ENCODE measurements at regions not wholly inside any gene's neighbourhood (a gene's known extent, or its start where the extent isn't known, plus 50 kb on each side); places are given as distances from the start of the nearest gene placed in this dataset.

GRCh38 chr22:26890870-26891269 is 233.5 kb downstream of the MIAT start:
- H3K4me3 ChIP-seq (ENCODE audit: extremely low read depth, insufficient read depth, low read length, poor library complexity, severe bottlenecking), result no peak overlapping the region
- H3K9me3 ChIP-seq (ENCODE audit: control insufficient read depth, low read length), result no peaks in the 10 kb centered on the region
- 72 to 77% methylated on average over 4 of the region's 5 CpGs for WGBS, 2 experiments (ENCODE audit: insufficient coverage in 2 of 2)
- H3K36me3 ChIP-seq (ENCODE audit: control insufficient read depth, insufficient read depth, low read length), result no peaks in the 10 kb centered on the region
- H3K27ac ChIP-seq (ENCODE audit: low read depth, low read length, severe bottlenecking), result no peak overlapping the region
- H3K4me1 ChIP-seq (ENCODE audit: control insufficient read depth, insufficient read depth, low read length, poor library complexity, severe bottlenecking), result peaks cover 52% of the 10 kb centered on the region

GRCh38 chr22:26891429-26891828 is 234.0 kb downstream of the MIAT start:
- Histone ChIP-seq H3K36me3 (ENCODE audit: control insufficient read depth, insufficient read depth, low read length) (no peaks in the 10 kb centered on the region), H3K4me3 (ENCODE audit: extremely low read depth, insufficient read depth, low read length, poor library complexity, severe bottlenecking) (no peak overlapping the region), H3K4me1 (ENCODE audit: control insufficient read depth, insufficient read depth, low read length, poor library complexity, severe bottlenecking) (peaks cover 50% of the 10 kb centered on the region), H3K27ac (ENCODE audit: low read depth, low read length, severe bottlenecking) (no peak overlapping the region), H3K9me3 (ENCODE audit: control insufficient read depth, low read length) (no peaks in the 10 kb centered on the region)
- WGBS, 2 experiments (ENCODE audit: insufficient coverage in 2 of 2), result 92 to 97% methylated on average over 2 to 3 of the region's 3 CpGs

GRCh38 chr22:26892166-26893041 is 235.0 kb downstream of the MIAT start:
- H3K4me1 ChIP-seq (ENCODE audit: control insufficient read depth, insufficient read depth, low read length, poor library complexity, severe bottlenecking), result peaks cover 41% of the 10 kb centered on the region
- no peak overlapping the region for H3K27ac ChIP-seq (ENCODE audit: low read depth, low read length, severe bottlenecking)
- 83 to 92% methylated on average over 12 to 19 of the region's 20 CpGs for WGBS, 2 experiments (ENCODE audit: insufficient coverage in 2 of 2)
- no peaks in the 10 kb centered on the region for H3K9me3 ChIP-seq (ENCODE audit: control insufficient read depth, low read length)
- no peaks in the 10 kb centered on the region for H3K36me3 ChIP-seq (ENCODE audit: control insufficient read depth, insufficient read depth, low read length)
- no peak overlapping the region for H3K4me3 ChIP-seq (ENCODE audit: extremely low read depth, insufficient read depth, low read length, poor library complexity, severe bottlenecking)

- Histone ChIP-seq H3K4me1 (ENCODE audit: control insufficient read depth, insufficient read depth, low read length, poor library complexity, severe bottlenecking) (peaks cover 34% of the 10 kb centered on the region), H3K4me3 (ENCODE audit: extremely low read depth, insufficient read depth, low read length, poor library complexity, severe bottlenecking) (no peak overlapping the region), H3K36me3 (ENCODE audit: control insufficient read depth, insufficient read depth, low read length) (no peaks in the 10 kb centered on the region), H3K9me3 (ENCODE audit: control insufficient read depth, low read length) (no peaks in the 10 kb centered on the region), H3K27ac (ENCODE audit: low read depth, low read length, severe bottlenecking) (peak overlapping the region; percentile 16)
- 56 to 62% methylated on average over 10 to 15 of the region's 18 CpGs for WGBS, 2 experiments (ENCODE audit: insufficient coverage in 2 of 2)
These were observed 236.1 kb downstream of the MIAT start for GRCh38 chr22:26893173-26894110.

GRCh38 chr22:26894362-26894761 is 237.0 kb downstream of the MIAT start:
- Histone ChIP-seq H3K9me3 (ENCODE audit: control insufficient read depth, low read length) (no peaks in the 10 kb centered on the region), H3K4me1 (ENCODE audit: control insufficient read depth, insufficient read depth, low read length, poor library complexity, severe bottlenecking) (peaks cover 33% of the 10 kb centered on the region), H3K4me3 (ENCODE audit: extremely low read depth, insufficient read depth, low read length, poor library complexity, severe bottlenecking) (no peak overlapping the region), H3K27ac (ENCODE audit: low read depth, low read length, severe bottlenecking) (peak overlapping the region; percentile 96), H3K36me3 (ENCODE audit: control insufficient read depth, insufficient read depth, low read length) (no peaks in the 10 kb centered on the region)
- WGBS, 2 experiments (ENCODE audit: insufficient coverage in 2 of 2), result 53 to 84% methylated on average over 1 to 2 of the region's 5 CpGs

- no peaks in the 10 kb centered on the region for H3K36me3 ChIP-seq (ENCODE audit: control insufficient read depth, insufficient read depth, low read length)
- H3K9me3 ChIP-seq (ENCODE audit: control insufficient read depth, low read length), result no peaks in the 10 kb centered on the region
- no peak overlapping the region for H3K4me3 ChIP-seq (ENCODE audit: extremely low read depth, insufficient read depth, low read length, poor library complexity, severe bottlenecking)
- 71 to 79% methylated on average over 2 to 5 of the region's 5 CpGs for WGBS, 2 experiments (ENCODE audit: insufficient coverage in 2 of 2)
- peak overlapping the region; percentile 96 for H3K27ac ChIP-seq (ENCODE audit: low read depth, low read length, severe bottlenecking)
- peaks cover 30% of the 10 kb centered on the region for H3K4me1 ChIP-seq (ENCODE audit: control insufficient read depth, insufficient read depth, low read length, poor library complexity, severe bottlenecking)
These were observed 237.5 kb downstream of the MIAT start for GRCh38 chr22:26894766-26895485.

- Histone ChIP-seq H3K36me3 (ENCODE audit: control insufficient read depth, insufficient read depth, low read length) (no peaks in the 10 kb centered on the region), H3K9me3 (ENCODE audit: control insufficient read depth, low read length) (no peaks in the 10 kb centered on the region), H3K4me1 (ENCODE audit: control insufficient read depth, insufficient read depth, low read length, poor library complexity, severe bottlenecking) (peaks cover 38% of the 10 kb centered on the region), H3K27ac (ENCODE audit: low read depth, low read length, severe bottlenecking) (no peak overlapping the region), H3K4me3 (ENCODE audit: extremely low read depth, insufficient read depth, low read length, poor library complexity, severe bottlenecking) (no peak overlapping the region)
- 100% methylated on average over 1 of the region's 1 CpG for WGBS, 2 experiments (ENCODE audit: insufficient coverage in 2 of 2)
These were observed 240.0 kb downstream of the MIAT start for GRCh38 chr22:26897384-26897783.

GRCh38 chr22:26898946-26899605 is 241.7 kb downstream of the MIAT start:
- WGBS, 2 experiments (ENCODE audit: insufficient coverage in 2 of 2), result 87 to 96% methylated on average over 6 to 7 of the region's 8 CpGs
- Histone ChIP-seq H3K4me1 (ENCODE audit: control insufficient read depth, insufficient read depth, low read length, poor library complexity, severe bottlenecking) (peaks cover 29% of the 10 kb centered on the region), H3K4me3 (ENCODE audit: extremely low read depth, insufficient read depth, low read length, poor library complexity, severe bottlenecking) (no peak overlapping the region), H3K9me3 (ENCODE audit: control insufficient read depth, low read length) (no peaks in the 10 kb centered on the region), H3K27ac (ENCODE audit: low read depth, low read length, severe bottlenecking) (no peak overlapping the region), H3K36me3 (ENCODE audit: control insufficient read depth, insufficient read depth, low read length) (no peaks in the 10 kb centered on the region)

GRCh38 chr22:26900787-26901186 is 243.4 kb downstream of the MIAT start:
- Histone ChIP-seq H3K4me1 (ENCODE audit: control insufficient read depth, insufficient read depth, low read length, poor library complexity, severe bottlenecking) (peaks cover 17% of the 10 kb centered on the region), H3K9me3 (ENCODE audit: control insufficient read depth, low read length) (no peaks in the 10 kb centered on the region), H3K4me3 (ENCODE audit: extremely low read depth, insufficient read depth, low read length, poor library complexity, severe bottlenecking) (no peak overlapping the region), H3K36me3 (ENCODE audit: control insufficient read depth, insufficient read depth, low read length) (no peaks in the 10 kb centered on the region), H3K27ac (ENCODE audit: low read depth, low read length, severe bottlenecking) (no peak overlapping the region)
- WGBS, 2 experiments (ENCODE audit: insufficient coverage in 2 of 2), result 44 to 60% methylated on average over 2 to 4 of the region's 5 CpGs
